ENCODE measurements at regions not wholly inside any gene's neighbourhood (a gene's known extent, or its start where the extent isn't known, plus 50 kb on each side); places are given as distances from the start of the nearest gene placed in this dataset.

DNA sequence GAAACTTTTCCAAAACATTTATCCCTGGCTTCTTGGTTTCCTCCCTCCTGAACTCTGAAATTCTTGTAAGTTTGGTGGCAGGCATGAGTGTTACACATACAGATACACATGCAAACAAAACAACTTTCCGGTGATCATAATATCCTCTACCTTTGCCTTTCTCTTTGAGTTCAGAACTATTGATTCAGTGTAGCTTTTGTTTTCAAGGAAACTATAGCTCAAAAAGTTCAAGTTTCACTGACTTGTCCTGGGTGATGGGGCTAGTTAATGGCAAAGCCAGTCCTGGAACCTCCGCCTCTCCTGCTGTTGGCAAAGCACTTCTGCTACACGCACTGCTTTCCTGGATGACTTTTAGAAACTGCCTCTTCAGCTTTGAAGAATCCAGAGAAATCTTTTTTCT, 177.3 kb upstream of the FAT1 start:
- no peak for DNase-seq (ENCODE audit: low read depth)
- TF ChIP-seq, protein P1, sequence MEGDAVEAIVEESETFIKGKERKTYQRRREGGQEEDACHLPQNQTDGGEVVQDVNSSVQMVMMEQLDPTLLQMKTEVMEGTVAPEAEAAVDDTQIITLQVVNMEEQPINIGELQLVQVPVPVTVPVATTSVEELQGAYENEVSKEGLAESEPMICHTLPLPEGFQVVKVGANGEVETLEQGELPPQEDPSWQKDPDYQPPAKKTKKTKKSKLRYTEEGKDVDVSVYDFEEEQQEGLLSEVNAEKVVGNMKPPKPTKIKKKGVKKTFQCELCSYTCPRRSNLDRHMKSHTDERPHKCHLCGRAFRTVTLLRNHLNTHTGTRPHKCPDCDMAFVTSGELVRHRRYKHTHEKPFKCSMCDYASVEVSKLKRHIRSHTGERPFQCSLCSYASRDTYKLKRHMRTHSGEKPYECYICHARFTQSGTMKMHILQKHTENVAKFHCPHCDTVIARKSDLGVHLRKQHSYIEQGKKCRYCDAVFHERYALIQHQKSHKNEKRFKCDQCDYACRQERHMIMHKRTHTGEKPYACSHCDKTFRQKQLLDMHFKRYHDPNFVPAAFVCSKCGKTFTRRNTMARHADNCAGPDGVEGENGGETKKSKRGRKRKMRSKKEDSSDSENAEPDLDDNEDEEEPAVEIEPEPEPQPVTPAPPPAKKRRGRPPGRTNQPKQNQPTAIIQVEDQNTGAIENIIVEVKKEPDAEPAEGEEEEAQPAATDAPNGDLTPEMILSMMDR (IDR thresholded peaks at IDR 0.05; ENCODE audit: low read depth, low read length, missing control alignments): no peak
- no peak overlapping the region for H3K4me3 ChIP-seq (ENCODE audit: low read depth, low read length)

DNA sequence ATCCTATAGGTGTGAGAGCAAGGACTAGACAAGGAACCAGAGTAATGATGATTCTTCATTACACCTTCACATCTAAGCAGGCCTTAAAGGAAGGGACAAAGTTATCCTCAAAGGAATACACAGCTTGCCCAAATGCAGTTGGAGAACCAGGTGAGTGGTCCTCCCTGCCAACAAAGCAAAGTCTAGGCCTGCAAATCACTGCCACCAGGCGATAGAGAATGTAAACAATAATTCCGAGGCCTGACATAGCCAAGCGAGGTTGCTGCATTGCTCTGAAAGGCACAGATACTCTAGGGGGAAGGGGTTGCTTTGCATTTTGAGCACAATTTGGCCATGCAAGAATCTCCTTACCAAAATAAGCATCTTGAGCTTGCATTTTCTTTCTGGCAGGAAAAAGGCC, 178.2 kb upstream of the FAT1 start:
- TF ChIP-seq, protein P1 (IDR thresholded peaks at IDR 0.05; ENCODE audit: low read depth, low read length, missing control alignments): no peak
- DNase-seq (ENCODE audit: low read depth): no peak
- no peak overlapping the region for H3K4me3 ChIP-seq (ENCODE audit: low read depth, low read length)

DNA sequence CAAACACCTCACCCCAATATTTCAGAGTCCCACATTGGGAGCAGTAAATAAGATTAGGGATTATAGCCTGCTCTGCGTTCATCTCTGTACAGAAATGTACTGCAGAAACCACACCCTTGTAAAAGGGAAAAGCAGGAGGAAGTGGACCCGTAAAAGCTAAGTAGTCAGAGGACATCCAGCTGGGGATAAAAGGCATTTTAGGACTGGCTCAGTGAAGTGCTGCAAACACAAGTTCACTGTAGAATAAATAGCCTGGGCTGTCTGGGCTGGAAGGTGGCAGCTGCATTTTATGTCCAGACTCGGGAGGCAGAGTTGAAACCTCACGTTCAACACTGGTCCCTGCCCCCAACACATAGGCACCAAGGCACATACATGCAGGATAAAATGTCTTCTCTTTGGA, 178.7 kb upstream of the FAT1 start:
- no peak for DNase-seq (ENCODE audit: low read depth)
- H3K4me3 ChIP-seq (ENCODE audit: low read depth, low read length): no peak overlapping the region
- TF ChIP-seq, protein P1 (IDR thresholded peaks at IDR 0.05; ENCODE audit: low read depth, low read length, missing control alignments): no peak

DNA sequence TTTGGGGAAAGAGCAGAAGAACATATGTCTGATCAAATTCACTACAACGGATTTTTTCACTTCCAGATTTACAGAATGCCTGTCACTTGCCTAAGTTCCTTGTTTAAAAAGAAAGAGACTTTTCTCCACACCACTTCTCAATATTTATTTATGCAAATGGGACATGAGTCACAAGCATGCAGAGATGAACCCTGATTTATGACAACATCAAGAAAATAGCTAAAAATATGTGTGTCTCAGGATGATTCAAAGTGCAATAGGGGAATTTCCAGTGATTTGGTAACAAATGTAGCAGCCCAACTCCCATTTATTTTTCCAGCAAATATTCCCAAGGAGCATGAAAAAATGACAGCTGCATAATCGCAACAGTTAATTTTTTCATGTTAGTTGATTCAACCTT, 180.4 kb upstream of the FAT1 start:
- no peak overlapping the region for H3K4me3 ChIP-seq (ENCODE audit: low read depth, low read length)
- TF ChIP-seq, protein P1 (IDR thresholded peaks at IDR 0.05; ENCODE audit: low read depth, low read length, missing control alignments): no peak
- DNase-seq (ENCODE audit: low read depth): no peak

DNA sequence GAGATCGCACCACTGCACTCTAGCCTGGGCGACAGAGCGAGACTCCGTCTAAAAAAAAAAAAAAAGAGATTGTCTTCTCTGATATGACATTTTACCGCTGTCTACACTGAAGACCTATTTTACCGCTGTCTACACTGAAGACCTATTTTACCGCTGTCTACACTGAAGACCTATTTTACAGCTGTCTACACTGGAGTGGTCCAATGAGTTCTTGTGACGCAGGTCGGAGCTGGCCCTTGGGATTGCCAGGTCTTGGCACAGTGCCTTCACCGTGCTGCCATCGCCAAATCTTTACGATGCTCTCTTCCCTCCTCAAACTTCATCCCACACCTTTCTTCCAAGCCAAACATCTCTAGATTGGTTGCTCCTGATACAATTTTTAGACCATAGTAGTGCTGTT, 183.1 kb upstream of the FAT1 start:
- H3K4me3 ChIP-seq (ENCODE audit: low read depth, low read length): no peak overlapping the region
- TF ChIP-seq, protein P1 (IDR thresholded peaks at IDR 0.05; ENCODE audit: low read depth, low read length, missing control alignments): no peak
- no peak for DNase-seq (ENCODE audit: low read depth)

DNA sequence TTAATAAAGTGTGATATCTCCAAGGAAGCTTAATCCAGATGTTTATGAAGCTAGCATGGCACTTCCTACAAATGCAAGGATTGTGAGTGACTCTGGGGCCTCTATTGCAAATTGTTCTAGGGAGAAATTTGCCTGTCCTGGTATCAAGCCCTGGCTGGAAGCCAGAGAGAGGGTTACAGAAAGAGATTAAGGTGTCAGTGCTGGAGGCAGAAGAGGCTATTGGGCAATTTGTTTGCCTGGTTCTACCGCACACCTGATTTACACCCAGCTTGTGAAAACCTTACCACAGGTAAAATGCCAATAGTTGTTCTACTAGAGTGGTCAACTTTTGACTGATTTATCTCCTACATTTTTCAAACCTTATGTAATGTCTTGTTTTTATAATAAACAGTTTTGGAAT, 186.7 kb upstream of the FAT1 start:
- no peak for DNase-seq (ENCODE audit: low read depth)
- H3K4me3 ChIP-seq (ENCODE audit: low read depth, low read length): no peak overlapping the region
- TF ChIP-seq, protein P1 (IDR thresholded peaks at IDR 0.05; ENCODE audit: low read depth, low read length, missing control alignments): no peak

DNA sequence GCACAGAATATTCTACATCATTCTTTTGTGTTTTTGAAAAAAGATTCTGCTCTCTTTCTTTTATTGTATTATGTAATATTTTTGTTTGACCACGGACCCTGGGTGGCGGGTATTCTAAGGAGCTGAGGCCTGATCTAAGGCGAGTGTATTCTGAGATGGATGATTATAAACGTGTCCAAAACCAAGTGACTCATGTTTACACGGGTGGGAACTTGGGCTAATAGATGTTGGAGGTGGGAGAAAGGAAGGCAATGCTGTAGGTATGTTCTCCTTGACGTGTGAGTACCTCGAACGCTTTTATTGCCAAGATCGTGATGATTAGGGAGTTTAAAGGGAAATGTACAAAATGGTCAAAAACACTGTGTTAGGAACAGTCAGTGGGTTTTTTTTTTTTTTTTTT, 188.9 kb upstream of the FAT1 start:
- TF ChIP-seq, protein P1 (IDR thresholded peaks at IDR 0.05; ENCODE audit: low read depth, low read length, missing control alignments): no peak
- H3K4me3 ChIP-seq (ENCODE audit: low read depth, low read length): no peak overlapping the region
- DNase-seq (ENCODE audit: low read depth): no peak
